ENCODE measurements at regions not wholly inside any gene's neighbourhood (a gene's known extent, or its start where the extent isn't known, plus 50 kb on each side); places are given as distances from the start of the nearest gene placed in this dataset.

- TF ChIP-seq, protein P1, sequence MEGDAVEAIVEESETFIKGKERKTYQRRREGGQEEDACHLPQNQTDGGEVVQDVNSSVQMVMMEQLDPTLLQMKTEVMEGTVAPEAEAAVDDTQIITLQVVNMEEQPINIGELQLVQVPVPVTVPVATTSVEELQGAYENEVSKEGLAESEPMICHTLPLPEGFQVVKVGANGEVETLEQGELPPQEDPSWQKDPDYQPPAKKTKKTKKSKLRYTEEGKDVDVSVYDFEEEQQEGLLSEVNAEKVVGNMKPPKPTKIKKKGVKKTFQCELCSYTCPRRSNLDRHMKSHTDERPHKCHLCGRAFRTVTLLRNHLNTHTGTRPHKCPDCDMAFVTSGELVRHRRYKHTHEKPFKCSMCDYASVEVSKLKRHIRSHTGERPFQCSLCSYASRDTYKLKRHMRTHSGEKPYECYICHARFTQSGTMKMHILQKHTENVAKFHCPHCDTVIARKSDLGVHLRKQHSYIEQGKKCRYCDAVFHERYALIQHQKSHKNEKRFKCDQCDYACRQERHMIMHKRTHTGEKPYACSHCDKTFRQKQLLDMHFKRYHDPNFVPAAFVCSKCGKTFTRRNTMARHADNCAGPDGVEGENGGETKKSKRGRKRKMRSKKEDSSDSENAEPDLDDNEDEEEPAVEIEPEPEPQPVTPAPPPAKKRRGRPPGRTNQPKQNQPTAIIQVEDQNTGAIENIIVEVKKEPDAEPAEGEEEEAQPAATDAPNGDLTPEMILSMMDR (IDR thresholded peaks at IDR 0.05): no peak
- TF ChIP-seq, protein P2, sequence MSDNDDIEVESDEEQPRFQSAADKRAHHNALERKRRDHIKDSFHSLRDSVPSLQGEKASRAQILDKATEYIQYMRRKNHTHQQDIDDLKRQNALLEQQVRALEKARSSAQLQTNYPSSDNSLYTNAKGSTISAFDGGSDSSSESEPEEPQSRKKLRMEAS (IDR thresholded peaks at IDR 0.05; ENCODE audit: low read depth): no peak
- TF ChIP-seq SIN3A (IDR thresholded peaks at IDR 0.05; ENCODE audit: borderline replicate concordance, low read depth, low read length): no peak
- TF ChIP-seq POLR2AphosphoS5 (IDR thresholded peaks at IDR 0.05; ENCODE audit: low read depth, low read length): no peak
- TF ChIP-seq TEAD4 (IDR thresholded peaks at IDR 0.05; ENCODE audit: borderline replicate concordance, insufficient read depth): no peak
- TF ChIP-seq EZH2phosphoT487 (IDR thresholded peaks at IDR 0.05; ENCODE audit: borderline replicate concordance, low read depth): no peak
- no peak for TF ChIP-seq TAF1 (IDR thresholded peaks at IDR 0.05; ENCODE audit: borderline replicate concordance, low read depth, low read length)
- TF ChIP-seq, protein P3, sequence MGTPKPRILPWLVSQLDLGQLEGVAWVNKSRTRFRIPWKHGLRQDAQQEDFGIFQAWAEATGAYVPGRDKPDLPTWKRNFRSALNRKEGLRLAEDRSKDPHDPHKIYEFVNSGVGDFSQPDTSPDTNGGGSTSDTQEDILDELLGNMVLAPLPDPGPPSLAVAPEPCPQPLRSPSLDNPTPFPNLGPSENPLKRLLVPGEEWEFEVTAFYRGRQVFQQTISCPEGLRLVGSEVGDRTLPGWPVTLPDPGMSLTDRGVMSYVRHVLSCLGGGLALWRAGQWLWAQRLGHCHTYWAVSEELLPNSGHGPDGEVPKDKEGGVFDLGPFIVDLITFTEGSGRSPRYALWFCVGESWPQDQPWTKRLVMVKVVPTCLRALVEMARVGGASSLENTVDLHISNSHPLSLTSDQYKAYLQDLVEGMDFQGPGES (IDR thresholded peaks at IDR 0.05; ENCODE audit: low read depth, low read length): no peak
- TF ChIP-seq RXRA (IDR thresholded peaks at IDR 0.05; ENCODE audit: borderline replicate concordance, low read depth): no peak
- TF ChIP-seq RAD21 (IDR thresholded peaks at IDR 0.05; ENCODE audit: low read length): no peak
- no peak for TF ChIP-seq SMC3 (IDR thresholded peaks at IDR 0.05; ENCODE audit: low read depth, low read length)
- TF ChIP-seq REST (IDR thresholded peaks at IDR 0.05; ENCODE audit: low read depth, low read length): no peak
- TF ChIP-seq FOXM1 (IDR thresholded peaks at IDR 0.05; ENCODE audit: low read depth): no peak
- TF ChIP-seq GATA2 (CRISPR knock-in tag; IDR thresholded peaks at IDR 0.05): no peak
Measured at GRCh38 chr6:170223718-170224693, 66.9 kb downstream of the DLL1 start.

Measured in SK-N-SH (cell line).